Peyer's patch (tissue), 4 donors: ENCODE measurements at regions not wholly inside any gene's neighbourhood (a gene's known extent, or its start where the extent isn't known, plus 50 kb on each side); places are given as distances from the start of the nearest gene placed in this dataset.

Experiments used
- CTCF ChIP-seq, 6 experiments: fragments of 450-650 bp in 4 of 6; fragments of 200-600 bp in 2 of 6; sonication (generic) in 1 of 6; IDR thresholded peaks; one replicate each; pipeline ENCODE4 v1.5.1; 2017 to 2019; ENCODE audit warnings: antibody characterized with exemption in 6 of 6, mild to moderate bottlenecking in 3 of 6, moderate library complexity in 1 of 6
- POLR2A ChIP-seq, 2 donors: fragments of 450-650 bp; IDR thresholded peaks; one replicate each; pipeline ENCODE4 v1.5.1; 2017; ENCODE audit warnings: antibody characterized with exemption in 2 of 2, mild to moderate bottlenecking in 2 of 2, moderate library complexity in 2 of 2

GRCh38 chr5:87765009-87765408, 352.3 kb upstream of the CCNH start:
- no peak for TF ChIP-seq POLR2A (IDR thresholded peaks at IDR 0.05)
- no peak for TF ChIP-seq CTCF (IDR thresholded peaks at IDR 0.05)
